C1 segment of cervical spinal cord (tissue), 14 donors: ENCODE measurements at regions not wholly inside any gene's neighbourhood (a gene's known extent, or its start where the extent isn't known, plus 50 kb on each side); places are given as distances from the start of the nearest gene placed in this dataset.

Source experiments
- DNase-seq, 14 donors: peaks; one replicate each; lab custom pipeline; 2025; lab: John Stamatoyannopoulos, UW

DNA sequence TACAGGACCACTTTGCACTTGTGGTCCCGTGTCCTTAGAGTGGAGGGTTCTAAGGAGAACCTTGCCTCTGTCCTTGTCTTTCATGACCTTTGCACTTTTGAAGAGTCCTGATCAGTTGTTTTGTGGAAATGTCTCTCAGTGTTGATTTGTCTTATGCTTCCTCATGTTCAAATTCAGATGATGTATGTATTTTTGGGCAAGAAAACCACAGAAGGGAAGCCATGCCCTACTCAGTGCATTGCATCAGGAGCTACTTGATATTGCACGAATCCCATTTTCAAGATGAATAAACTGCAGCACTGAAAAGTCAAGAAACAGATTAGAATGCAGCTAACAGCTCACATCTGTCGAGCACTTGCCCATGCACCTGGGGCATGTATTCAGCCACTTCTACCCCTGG, 152.2 kb downstream of the INHBB start:
- DNase-seq: no peak

DNA sequence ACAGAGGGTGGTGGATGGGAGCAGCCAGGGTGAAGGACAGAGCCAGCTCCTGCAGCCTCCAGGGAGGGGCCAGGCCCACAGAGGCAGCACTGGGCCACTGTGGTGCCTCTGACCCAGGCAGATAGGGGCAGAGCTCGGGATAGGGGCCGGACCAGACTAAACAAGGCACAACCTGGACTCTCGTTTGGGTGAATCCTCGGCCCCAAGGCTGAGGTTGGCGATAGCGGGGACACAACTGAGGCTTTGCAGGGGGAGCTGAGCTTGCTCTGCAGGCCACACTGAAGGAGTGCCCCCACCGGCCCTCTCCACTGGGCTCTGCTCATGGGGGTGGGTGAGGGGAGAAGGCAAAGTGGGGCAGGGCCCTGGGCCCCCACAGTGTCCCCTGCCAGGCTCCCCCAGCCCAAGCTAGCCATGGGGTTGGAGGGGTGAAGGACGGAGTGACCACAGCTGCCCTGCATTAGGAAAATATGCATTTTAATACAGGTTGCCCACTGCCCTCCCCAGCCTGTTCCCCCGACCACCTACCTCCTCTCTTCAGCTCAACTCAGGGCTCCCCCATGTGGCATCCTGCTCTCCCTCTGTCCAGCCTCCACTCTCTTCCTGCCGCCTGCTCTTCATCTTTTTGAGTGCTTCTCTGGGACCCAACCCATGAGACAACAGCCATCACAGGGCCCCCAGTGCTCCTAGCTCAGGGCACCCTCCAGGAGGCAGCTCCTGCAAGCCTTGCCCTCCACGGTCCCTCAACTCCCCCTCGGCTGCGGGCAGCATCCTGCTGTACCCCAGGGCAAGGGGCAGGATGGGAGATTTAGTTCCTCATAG, 152.8 kb downstream of the INHBB start:
- no peak for DNase-seq

DNA sequence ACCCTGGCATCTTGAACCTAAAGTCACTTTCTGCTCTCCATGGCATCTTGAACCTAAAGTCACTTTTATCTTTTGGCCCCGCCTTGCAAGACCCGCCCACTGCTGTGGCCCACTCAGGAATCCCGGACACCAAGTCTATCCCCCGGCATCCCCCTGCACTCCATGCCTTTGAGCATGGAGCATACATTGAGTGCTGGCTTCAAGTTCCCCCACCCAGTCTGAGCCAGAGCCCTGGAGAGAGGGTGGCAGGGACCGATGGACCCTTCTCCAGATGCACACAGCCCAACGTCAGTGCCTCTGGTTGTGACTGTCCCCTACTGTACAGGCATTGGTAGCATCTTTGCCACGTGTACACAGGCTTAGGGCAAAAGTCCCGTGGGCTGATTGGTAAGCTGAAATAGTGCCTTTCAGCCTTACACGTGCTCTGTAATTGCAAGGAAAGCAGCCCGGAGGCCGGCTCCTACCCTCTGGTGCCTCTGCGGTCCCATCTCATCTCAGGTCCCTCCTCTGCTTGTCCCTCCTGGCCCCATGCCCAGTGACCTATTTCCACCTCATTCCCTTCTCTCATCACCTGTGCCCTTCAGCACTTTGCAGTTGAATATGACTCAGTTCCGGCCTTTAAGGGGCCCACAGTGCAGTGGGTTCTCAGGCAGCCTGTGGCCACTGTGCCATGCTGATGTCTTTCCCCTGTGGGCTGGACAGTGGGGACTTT, 154.0 kb downstream of the INHBB start:
- DNase-seq: no peak

DNA sequence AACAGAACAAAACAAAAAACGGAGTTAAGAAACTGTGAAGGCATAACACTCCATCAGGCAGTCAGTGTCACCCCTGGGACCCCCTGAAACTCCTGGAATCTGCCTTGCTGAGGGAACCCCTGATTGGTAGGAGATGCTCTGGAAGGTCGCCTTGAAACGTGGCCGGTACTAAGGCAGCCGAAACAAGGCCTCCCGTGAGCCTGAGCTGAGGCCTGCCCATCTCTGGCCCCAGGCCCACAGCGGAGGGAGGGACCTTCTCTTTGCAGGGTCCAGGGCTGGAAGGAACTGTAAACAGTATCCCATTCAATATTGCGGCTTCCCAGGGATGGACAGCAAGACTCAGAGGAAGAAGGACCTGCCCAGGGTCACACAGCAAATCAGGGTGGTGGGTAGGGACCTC, 155.7 kb downstream of the INHBB start:
- DNase-seq: no peak

DNA sequence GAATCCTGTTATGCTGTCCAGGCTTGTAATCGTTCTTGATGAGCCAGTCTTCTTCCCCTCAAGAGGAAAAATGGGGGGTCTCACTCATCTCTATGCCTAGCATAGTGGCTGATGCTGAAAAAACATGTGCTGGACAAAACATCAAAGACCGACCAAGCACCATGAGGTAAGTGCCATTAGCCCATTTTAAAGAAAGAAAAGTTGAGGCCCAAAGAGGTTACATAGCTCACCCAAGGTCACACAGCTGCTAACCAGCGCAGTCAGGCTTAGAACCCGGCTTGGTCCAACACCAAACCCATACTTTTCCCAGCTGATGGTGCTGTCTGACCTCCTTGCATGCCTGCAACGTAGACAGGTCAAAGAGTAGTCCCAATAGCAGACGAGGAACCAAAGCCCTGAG, 156.4 kb downstream of the INHBB start:
- no peak for DNase-seq

DNA sequence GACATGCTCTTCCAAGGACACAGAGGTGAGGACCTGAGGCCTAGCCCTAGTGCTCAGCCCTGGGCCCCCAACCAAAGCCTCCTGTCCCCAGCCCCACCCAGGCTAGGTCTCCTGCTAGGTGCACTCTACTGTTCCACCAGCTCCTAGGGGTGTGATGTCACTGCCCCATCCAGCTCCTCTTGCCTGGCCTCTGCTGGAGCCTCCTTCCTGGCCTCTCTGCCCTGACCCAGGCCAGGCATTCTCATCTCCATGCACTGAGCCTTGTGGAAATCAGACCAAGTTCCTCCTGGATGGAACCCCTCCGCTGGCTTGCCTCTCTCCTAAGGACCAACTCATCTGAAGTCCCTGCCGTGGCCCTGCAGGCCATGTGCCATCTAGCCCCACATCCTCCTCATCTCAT, 156.8 kb downstream of the INHBB start:
- DNase-seq: no peak

GRCh38 chr2:120503206-120503792, 157.4 kb downstream of the INHBB start:
- DNase-seq: no peak

- DNase-seq: no peak
Observed at GRCh38 chr2:120503793-120504571, 158.0 kb downstream of the INHBB start.

- no peak for DNase-seq
Observed at GRCh38 chr2:120504936-120505705, 159.2 kb downstream of the INHBB start.

DNA sequence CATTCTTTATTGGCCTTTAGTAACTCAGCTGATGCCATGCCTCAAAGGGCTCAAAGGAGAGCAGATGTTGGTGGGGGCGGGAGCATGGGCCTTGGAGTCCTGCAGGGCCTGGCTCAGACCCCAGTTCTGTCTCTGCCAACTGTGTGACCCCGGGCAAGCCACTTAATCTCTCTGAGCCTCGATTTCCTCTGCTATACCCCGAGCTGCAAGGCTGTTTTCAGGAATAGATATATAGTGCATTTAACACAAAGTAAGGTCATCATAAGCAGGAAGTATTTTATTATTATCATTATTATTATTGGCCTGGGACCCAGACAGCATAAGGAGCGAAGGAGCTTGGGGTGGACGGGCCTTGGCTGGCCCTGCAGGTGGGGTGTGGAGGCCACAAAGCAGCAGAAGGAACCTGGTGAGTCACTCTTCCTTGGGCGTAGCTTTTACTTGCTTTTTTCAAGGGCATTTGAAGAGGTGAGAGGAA, 162.7 kb downstream of the INHBB start:
- DNase-seq: no peak

DNA sequence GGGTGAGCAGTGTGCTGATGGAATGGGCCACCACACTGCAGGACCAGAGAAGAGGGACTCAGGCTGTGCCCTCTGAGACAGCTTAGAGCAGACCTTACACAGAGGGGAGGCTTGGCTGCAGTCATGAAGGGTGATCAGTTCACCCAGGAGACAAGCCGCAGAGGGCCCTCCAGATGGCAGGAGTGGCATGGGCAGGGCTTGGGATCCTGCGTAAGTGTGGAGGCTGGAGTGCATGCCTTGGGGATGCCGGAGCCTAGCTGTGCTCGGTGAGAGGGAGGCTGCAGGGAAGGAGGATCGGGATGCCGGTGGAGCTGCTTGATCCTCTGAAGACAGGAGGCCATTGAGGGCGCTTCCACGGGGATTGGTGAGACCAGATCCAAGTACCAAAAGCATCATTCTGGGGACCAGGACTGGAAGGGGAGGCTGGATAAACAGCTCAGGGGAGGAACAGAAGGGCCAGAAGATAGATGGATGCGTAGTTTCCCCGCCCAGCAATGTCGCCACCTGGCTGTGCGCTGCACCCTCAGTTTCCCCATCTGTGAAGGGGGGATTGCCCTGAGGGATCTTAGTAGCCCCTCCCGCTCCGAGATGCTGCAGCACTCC, 163.4 kb downstream of the INHBB start:
- no peak for DNase-seq

DNA sequence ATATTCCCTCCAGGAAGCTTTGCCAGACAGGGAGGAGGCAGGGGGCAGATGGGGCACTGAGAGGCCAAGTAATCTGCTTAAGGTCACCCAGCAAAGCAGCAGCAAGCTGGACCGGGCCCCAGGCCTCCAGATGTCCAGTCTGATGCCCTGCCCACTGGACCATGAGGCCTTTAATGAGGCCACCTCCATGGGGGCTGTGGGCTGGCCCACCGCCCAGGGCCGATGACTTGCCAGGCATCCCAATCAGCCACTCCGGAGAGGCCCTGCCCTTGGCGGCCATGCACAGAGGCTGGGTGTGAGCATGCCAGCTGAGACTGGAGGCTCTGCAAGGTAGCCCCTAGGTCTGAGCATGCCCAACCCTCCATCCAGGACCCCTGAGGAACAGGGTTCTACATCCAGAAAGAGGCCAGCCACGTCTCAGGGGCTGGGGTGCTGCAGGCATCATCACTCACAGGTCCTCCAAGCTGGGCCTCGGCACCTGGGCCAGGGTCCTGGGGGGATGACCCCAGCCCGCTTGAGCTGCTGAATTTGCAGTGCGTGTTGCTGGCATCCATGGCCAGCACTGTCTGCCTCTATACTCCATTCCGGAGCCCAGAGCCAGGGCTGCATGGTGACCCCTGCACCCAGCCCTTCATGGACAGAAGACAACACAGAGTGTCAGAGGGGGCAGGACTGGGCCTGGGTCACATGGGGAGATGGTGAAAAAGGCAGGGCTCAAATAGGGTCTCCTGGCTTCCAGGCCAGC, 164.2 kb downstream of the INHBB start:
- DNase-seq: peak in 3 of 14 donors; percentile 15 to 47 (median 24)

GRCh38 chr2:120510751-120511395, 164.9 kb downstream of the INHBB start:
- no peak for DNase-seq

DNA sequence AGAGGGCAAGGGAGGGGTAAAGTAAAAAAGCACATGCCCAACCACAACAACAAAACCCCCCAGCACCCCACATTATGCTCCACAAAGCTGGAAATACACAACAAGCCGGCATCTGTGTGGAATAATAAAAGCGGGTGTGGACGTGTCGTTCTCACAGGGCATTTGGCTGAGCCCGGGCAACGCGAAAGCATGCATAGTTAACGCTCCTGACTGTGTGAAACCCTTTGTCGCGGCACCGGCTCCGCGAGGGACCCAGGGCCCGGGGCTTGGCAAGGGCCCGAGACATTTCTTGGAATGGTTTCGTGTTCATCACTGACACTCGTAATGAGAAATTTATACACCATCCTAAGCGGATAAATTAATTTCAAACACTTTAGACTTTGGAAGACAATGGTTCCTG, 165.6 kb downstream of the INHBB start:
- peak in 3 of 14 donors; percentile 10 to 52 (median 18) for DNase-seq

- DNase-seq: no peak
Observed at GRCh38 chr2:120511947-120512710, 166.2 kb downstream of the INHBB start.

- DNase-seq: no peak
Observed at GRCh38 chr2:120513776-120514357, 167.9 kb downstream of the INHBB start.

DNA sequence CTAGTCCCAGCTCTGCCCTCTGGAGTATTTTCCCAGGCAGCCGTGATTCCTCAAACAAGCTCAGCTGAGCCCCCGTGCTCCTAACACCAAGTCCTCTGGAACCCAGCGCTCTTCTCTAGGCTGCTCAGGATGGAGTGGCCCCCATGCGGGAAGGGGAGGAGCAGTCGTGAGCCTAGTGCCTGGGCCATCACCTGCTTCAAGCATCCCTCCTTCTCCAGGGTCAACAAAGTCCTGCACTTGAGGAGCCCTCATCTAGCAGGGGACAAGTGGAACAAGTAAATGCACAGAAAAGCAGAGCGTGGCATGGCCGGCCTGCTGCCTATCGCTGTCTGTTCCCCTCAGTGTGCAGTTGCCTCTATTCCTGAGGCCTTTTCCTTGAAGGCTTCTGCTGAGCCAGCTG, 168.6 kb downstream of the INHBB start:
- no peak for DNase-seq
